Right ventricle myocardium superior (tissue), 1 donor: ENCODE measurements at regions not wholly inside any gene's neighbourhood (a gene's known extent, or its start where the extent isn't known, plus 50 kb on each side); places are given as distances from the start of the nearest gene placed in this dataset.
"Not testable (repeated sequence)": the region's sequence is repeated elsewhere in the genome, so short reads cannot be mapped to it uniquely, and the experiment has no call there.

Experiments
- ATAC-seq: fragments of 200-7000 bp; cut with Tn5 transposase; one replicate; pipeline ENCODE4 v1.9.1; 2020; ENCODE audit warnings: mild to moderate bottlenecking; ENCODE audit not compliant: poor library complexity
- DNase-seq: peaks from one replicate; pipeline ENCODE4 v3.0.0-alpha.2; 2020
- intact Hi-C: fragments of 100-400 bp; cut with DNase I; formaldehyde crosslinking; loops from one replicate; pipeline ENCODE4 v1.11.2; 2022
- donor health status: DM: no; HTN: yes; CAD: no; lungs with severe emphysema.

DNA sequence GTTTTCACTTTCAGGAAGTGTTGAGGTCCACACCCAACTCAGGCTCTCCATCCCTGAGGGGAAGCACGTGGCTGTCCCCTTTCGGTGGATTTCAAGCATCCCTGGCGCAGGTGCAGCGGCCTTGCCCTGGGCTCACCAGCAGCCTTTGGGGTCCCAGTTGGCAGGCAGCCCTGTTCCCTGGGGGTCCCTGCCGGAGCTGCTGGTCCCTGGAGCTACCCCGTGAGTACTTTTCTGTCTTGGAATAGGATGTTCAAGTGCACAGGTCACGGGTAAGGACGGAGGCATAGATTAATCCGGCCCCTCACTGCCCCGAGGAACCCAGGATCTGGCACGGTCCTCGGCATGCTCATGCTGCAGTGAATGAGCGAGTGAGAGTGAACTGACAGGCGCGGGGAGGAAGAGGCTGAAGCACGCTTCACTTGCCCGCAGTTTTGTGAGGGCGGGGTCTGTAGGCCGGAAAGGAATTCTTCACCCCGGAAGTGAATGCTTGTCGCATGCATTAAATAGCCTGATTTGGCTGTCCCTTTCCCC is 117.2 kb upstream of the FAT1 start:
- ATAC-seq: no peak
- intact Hi-C loops: no loop called here
- peak; percentile 50 for DNase-seq

- DNase-seq (peak; percentile 49), ATAC-seq (peak; percentile 85)
- intact Hi-C loops: no loop called here
Measured at GRCh38 chr4:186844059-186844681, 120.5 kb upstream of the FAT1 start.

DNA sequence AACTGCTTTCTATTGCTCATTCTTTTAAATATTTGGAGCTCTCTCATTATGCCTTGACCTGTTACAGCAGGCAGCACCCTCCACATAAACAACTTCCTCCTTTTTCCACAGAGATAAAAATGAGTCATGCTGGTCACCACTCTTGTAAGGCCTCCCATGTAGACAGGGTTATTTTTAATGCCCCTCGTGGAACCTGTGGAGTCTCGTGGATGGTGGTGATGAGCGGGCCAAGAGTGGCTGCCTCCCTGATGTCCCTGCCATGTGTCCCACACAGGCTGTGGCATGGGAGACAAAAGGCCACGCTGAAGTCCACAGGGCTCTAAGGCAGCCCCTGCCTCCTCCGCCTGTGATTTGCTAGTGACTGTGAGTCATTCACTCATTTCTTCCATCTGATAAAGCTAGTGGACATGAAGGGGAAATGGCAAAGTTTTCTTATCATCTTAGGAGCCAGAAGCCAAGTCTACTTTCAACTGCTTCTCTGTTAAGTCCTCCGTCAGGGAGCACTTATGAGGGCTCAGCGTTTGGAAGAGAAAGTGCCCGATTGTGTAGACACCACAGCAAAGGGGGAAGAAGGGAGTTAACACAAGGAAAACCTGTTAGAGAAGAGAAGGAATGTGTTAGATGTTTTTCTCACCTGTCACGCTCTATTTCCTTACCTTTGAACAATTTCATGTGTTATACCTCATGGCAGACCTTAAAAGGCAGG is 121.6 kb upstream of the FAT1 start:
- ATAC-seq (peak; percentile 62), DNase-seq (no peak)
- intact Hi-C loops: no loop called here

DNA sequence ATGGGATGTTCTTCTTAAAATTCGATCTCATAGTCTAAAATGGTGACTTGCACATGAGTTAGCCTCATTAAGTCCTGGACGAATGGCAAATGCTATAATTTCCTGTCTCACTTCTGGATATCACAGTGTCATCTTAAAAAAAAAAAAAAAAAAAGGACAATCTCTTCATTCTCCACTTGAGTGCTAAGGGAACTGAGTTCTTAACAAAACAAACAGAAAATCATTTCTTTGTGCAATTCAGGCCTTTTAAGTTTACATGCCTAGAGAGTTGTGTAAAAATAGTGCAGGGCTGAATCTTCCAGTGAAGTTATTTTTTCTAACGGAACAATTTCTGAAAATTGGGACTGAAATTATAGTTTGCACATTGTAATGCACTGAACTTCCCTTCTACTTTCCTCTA is 122.8 kb upstream of the FAT1 start:
- no peak for DNase-seq
- intact Hi-C loops: no loop called here
- no peak for ATAC-seq

DNA sequence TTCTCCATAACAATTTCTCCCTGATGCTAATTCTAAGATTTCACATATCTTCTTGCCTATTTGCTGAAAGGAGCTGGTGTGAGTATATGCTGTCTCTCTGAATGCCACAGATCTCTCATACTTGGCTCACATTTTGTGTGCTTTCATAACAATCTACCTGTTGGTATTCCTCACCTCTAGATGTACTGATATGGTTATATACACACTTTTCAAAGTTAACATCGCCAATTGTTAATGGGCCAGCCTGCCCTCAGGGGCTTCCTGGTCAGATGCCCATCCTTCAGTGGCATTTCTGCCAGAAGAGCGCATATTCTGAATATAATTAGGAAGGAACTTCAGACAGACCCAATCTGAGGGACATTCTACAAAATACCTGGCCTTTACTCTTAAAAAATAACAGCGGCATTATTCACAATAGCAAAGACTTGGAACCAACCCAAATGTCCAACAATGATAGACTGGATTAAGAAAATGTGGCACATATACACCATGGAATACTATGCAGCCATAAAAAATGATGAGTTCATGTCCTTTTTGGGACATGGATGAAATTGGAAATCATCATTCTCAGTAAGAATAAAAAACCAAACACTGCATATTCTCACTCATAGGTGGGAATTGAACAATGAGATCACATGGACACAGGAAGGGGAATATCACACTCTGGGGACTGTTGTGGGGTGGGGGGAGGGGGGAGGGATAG is 123.9 kb upstream of the FAT1 start:
- intact Hi-C loops, ATAC-seq, DNase-seq: not testable (repeated sequence)

GRCh38 chr4:186848437-186848836 is 124.8 kb upstream of the FAT1 start:
- intact Hi-C loops: no loop called here
- ATAC-seq (no peak), DNase-seq (no peak)

DNA sequence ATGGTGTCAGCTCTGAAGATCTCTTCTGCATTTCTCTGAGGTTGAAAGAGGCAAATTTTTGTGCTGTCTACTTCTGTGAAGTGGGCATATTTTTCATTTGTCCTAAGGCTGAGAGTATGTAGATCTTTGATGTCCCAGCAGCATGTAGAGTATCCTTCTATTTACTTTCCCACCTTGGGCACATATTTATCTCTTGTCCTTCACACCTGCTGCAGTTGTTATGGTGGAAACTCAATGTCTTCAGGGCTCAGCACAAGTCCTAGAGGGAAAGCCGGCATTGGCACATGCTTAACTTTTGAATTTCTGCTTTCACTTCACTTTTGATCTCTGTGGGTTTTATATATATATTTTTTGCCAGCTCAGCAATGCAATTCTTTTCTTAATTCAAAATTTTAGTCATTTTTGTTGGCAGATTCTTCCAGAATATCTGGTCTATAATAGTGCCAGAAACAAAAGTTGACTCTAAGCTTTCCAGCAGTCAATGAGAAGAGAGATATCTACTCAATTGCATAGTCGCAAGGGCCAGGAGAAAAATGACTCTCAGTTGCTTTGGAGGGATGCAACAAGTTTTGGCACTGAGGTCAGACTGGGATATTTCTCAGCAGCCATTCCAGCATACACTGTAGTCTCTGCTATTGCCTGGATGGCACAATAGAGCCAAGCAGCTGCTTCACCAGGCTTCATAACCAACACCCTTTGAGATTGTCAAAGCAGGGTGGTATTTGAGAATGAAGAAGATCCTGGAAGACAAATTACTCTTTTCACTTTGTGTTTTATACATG is 127.8 kb upstream of the FAT1 start:
- ATAC-seq (no peak), DNase-seq (no peak)
- intact Hi-C loops: no loop called here

DNA sequence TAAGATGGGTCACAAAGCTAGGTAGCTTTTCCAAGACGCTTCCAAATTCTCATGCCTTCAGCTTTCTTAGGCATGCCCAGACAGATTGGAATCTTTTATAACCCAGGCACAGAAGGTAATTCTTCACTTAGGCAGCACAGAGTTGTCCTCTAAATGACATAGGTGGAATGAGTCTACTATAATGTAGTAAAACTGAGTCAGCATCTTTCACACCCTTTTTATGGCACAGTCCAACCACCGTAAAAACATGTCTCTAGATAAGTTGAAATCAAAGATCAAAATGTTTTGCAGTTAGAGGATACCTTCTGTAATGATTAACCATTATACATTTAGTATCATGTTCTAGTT is 128.4 kb upstream of the FAT1 start:
- ATAC-seq: no peak
- intact Hi-C loops: no loop called here
- DNase-seq: no peak

DNA sequence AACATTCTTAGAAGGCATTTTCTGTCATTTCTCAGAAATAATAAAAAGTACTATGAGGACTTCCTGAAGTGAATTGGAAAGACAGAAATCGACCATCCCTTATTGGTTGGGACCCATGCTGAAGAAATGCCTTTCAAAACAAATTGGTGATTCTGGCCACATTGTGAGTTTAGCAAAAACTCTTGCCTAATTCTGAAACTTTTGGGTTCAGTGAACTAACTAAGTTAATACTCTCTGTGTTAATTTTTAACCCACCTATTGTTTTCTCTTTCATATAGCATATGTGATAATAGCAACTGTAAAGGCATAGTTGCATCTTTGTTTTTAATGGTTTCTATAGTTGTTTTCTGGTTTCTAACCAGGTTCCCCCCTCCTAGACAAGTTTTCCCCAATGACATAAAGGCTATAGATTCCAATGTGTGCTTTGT is 129.3 kb upstream of the FAT1 start:
- intact Hi-C loops: no loop called here
- ATAC-seq: no peak

DNA sequence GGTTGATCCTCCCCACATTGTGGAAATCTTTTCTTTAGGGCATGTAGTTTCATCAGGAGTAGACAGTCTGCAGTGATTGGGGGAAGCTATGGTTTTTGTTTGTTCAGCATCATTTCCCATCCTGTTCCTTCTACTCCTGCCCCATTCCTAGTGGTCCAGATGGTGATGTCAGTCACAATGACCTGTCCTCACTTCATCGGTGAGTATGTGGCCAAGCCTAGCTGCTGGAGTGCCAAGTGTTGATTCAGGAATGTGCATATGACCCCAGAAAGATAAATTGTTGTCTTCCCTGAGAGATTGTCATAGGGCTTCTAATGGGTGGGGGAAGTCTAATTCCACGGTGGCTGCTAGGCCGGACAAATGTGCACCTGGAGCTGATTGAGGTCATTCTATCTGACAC is 130.6 kb upstream of the FAT1 start:
- DNase-seq (no peak), ATAC-seq (no peak)
- intact Hi-C loops: no loop called here

More for the DNA sequence above, 129.3 kb upstream of the FAT1 start:
- DNase-seq: no peak

DNA sequence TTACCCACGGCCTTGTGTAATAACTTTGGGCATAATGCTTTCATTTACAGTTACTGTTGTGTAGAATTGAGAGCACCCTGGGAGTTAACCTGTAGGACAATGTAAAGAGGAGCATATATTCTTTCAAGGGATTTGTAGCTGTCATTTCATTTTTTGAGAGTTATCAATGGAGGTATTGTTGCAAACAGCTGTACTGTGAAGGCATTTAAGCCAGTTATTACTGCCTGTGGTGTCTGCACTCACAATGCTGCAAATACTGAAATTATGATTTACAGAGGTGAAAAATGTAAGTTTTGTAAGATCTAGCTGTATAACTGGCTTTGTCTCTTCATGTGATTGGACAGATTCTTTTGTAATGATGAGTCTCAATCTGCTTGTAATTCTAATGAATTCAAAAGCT is 131.5 kb upstream of the FAT1 start:
- DNase-seq (no peak), ATAC-seq (no peak)
- intact Hi-C loops: no loop called here

DNA sequence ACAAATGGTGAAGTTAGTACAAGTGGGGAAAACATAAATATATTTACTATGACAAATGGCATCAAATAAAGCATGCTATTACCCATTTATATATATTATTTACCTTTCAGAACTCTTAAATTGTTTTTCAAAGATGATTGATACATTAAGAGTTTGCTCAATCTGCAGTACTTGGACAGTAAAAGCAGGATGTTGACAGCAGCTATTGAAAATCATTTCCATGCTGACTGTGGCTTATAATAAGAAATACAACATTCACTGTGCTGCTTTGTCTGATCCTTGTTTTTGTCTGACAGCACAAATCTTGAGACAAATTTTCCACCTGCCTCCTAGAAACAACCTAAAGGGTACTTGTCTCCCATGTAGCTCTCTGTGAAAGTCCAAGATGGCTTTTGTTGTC is 134.1 kb upstream of the FAT1 start:
- no peak for ATAC-seq
- intact Hi-C loops: no loop called here

DNA sequence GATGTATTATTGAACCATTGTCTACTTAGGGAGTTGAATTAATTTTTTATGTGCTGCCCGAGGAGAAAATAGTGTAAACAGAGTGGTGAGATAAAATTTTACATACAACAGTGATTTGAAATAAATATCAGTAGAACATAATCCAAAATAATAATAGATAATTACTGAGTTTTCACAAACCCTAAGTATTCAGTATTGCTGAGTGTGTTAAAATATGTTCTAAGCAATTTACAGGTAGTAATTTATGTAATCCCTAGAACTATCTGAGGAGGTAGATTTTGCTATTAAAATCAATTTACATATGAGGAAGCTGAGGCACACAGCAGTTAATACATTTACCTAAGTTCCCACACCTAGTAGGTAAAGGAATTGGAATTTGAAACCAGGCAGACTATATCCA is 134.7 kb upstream of the FAT1 start:
- no peak for ATAC-seq
- intact Hi-C loops: no loop called here
- DNase-seq: no peak

More for the DNA sequence above, 134.1 kb upstream of the FAT1 start:
- DNase-seq: no peak

GRCh38 chr4:186859420-186859819 is 135.8 kb upstream of the FAT1 start:
- ATAC-seq (no peak), DNase-seq (no peak)
- intact Hi-C loops: no loop called here

GRCh38 chr4:186861317-186861716 is 137.7 kb upstream of the FAT1 start:
- no peak for DNase-seq
- intact Hi-C loops: no loop called here
- ATAC-seq: no peak

DNA sequence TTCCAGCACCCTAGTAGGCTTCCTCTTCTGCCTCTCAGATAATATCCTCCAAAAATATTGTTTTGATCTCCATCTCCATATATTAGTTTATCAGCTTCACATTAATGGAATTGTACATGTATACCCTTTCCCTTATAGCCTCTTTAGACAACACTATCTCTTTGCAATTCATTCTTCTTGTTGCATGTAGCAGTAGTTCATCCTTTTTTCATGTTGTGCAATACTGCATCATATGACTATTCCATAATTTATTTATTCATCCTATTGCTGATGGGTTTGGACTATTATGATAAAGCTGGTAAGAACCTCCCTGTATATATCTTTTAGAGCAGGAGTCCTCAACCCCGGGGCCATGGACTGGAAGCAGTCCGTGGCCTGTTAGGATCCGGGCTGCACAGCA is 148.2 kb upstream of the FAT1 start:
- intact Hi-C loops: no loop called here
- ATAC-seq (no peak), DNase-seq (no peak)

- intact Hi-C loops, ATAC-seq, DNase-seq: not testable (repeated sequence)
Measured at GRCh38 chr4:186873095-186873494, 149.4 kb upstream of the FAT1 start.

- ATAC-seq (no peak), DNase-seq (no peak)
- intact Hi-C loops: no loop called here
Measured at GRCh38 chr4:186875476-186875875, 151.8 kb upstream of the FAT1 start.

DNA sequence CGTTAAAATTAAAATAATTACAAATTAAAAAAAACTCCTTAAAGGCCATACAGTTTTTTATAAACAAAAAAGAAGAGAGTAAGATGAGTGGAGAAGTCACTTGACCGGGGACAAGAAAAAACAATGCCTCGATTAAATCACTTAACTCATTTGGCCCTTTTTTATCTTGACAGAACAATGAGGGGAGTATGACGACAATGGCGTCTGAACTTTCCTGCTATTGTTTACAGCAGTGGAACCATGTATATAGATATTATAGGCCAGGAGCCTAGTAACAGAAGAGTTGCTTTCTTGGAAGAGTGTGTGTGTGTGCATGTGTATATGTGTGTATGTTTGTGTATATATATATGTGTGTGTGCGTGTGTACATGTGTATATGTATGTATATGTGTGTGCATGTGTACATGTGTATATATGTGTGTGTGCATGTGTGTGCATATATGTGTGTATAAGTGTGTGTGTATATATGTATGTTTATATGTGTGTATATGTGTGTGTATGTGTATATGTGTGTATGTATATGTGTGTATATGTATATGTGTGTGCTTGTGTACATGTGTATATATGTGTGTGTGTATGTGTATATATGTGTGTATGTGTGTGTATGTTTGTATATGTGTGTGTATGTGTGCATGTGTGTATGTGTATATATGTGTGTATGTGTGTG is 153.4 kb upstream of the FAT1 start:
- ATAC-seq: no peak
- intact Hi-C loops: no loop called here
- no peak for DNase-seq
